Nephron progenitor cell (in vitro differentiated cells): ENCODE measurements at regions not wholly inside any gene's neighbourhood (a gene's known extent, or its start where the extent isn't known, plus 50 kb on each side); places are given as distances from the start of the nearest gene placed in this dataset.
A peak's percentile ranks its signal among the peaks of the same experiment; 100 is the strongest.

Experiments used
- DNase-seq: peaks from one replicate; pipeline ENCODE4 v3.0.0; 2021
- H3K27ac Mint-ChIP-seq: 2 replicates; pipeline ENCODE4 v1.8.0; 2021; ENCODE audit warnings: mild to moderate bottlenecking, moderate library complexity, mixed read lengths
- H3K27me3 Mint-ChIP-seq: 2 replicates; pipeline ENCODE4 v1.8.0; 2021; ENCODE audit warnings: mild to moderate bottlenecking, low read depth, mixed read lengths; ENCODE audit not compliant: poor library complexity
- H3K36me3 Mint-ChIP-seq: 2 replicates; pipeline ENCODE4 v1.8.0; 2021; ENCODE audit warnings: low read depth, mixed read lengths
- H3K4me1 Mint-ChIP-seq: 2 replicates; pipeline ENCODE4 v1.8.0; 2021; ENCODE audit warnings: mixed read lengths
- H3K4me3 Mint-ChIP-seq: 2 replicates; pipeline ENCODE4 v1.8.0; 2021; ENCODE audit warnings: mild to moderate bottlenecking, moderate library complexity, mixed read lengths
- H3K9me3 Mint-ChIP-seq: 2 replicates; pipeline ENCODE4 v1.8.0; 2021; ENCODE audit warnings: mild to moderate bottlenecking, moderate library complexity, mixed read lengths
- CTCF ChIP-seq: fragments of 200-600 bp; sonication (generic); IDR thresholded peaks from 2 replicates; pipeline ENCODE4 v1.5.0; 2021; ENCODE audit warnings: antibody characterized with exemption

GRCh38 chr20:16678779-16679178 lies 51.0 kb upstream of the SNRPB2 start:
- H3K4me3 Mint-ChIP-seq: no peak overlapping the region

GRCh38 chr20:16676891-16677290 lies 52.9 kb upstream of the SNRPB2 start:
- no peak overlapping the region for H3K27ac Mint-ChIP-seq
- no peak for TF ChIP-seq CTCF
- no peaks in the 10 kb centered on the region for H3K36me3 Mint-ChIP-seq
- H3K9me3 Mint-ChIP-seq: peaks cover 8% of the 10 kb centered on the region
- no peak for DNase-seq
- H3K27me3 Mint-ChIP-seq: peaks cover 4% of the 10 kb centered on the region
- no peak overlapping the region for H3K4me3 Mint-ChIP-seq
- H3K4me1 Mint-ChIP-seq: peaks cover 16% of the 10 kb centered on the region

More at GRCh38 chr20:16678779-16679178, 51.0 kb upstream of the SNRPB2 start:
- TF ChIP-seq CTCF: no peak
- H3K27me3 Mint-ChIP-seq: peaks cover 7% of the 10 kb centered on the region
- no peak overlapping the region for H3K27ac Mint-ChIP-seq
- no peaks in the 10 kb centered on the region for H3K36me3 Mint-ChIP-seq
- no peak for DNase-seq
- H3K4me1 Mint-ChIP-seq: peaks cover 16% of the 10 kb centered on the region
- H3K9me3 Mint-ChIP-seq: peaks cover 8% of the 10 kb centered on the region

GRCh38 chr20:16675001-16675564 lies 54.7 kb upstream of the SNRPB2 start:
- Mint-ChIP-seq H3K9me3 (peaks cover 8% of the 10 kb centered on the region), H3K36me3 (no peaks in the 10 kb centered on the region), H3K27ac (no peak overlapping the region), H3K4me1 (peaks cover 14% of the 10 kb centered on the region), H3K4me3 (no peak overlapping the region), H3K27me3 (no peaks in the 10 kb centered on the region)
- no peak for DNase-seq
- TF ChIP-seq CTCF: no peak

GRCh38 chr20:16674243-16674642 lies 55.6 kb upstream of the SNRPB2 start:
- Mint-ChIP-seq H3K4me3 (no peak overlapping the region), H3K27ac (no peak overlapping the region), H3K4me1 (peaks cover 5% of the 10 kb centered on the region), H3K36me3 (no peaks in the 10 kb centered on the region), H3K27me3 (no peaks in the 10 kb centered on the region), H3K9me3 (peaks cover 14% of the 10 kb centered on the region)
- TF ChIP-seq CTCF: no peak
- no peak for DNase-seq

GRCh38 chr20:16672299-16672698 lies 57.5 kb upstream of the SNRPB2 start:
- no peak for DNase-seq
- no peaks in the 10 kb centered on the region for H3K36me3 Mint-ChIP-seq
- no peak overlapping the region for H3K4me3 Mint-ChIP-seq
- no peaks in the 10 kb centered on the region for H3K4me1 Mint-ChIP-seq
- TF ChIP-seq CTCF: no peak
- peaks cover 14% of the 10 kb centered on the region for H3K9me3 Mint-ChIP-seq
- H3K27me3 Mint-ChIP-seq: no peaks in the 10 kb centered on the region
- no peak overlapping the region for H3K27ac Mint-ChIP-seq

- no peaks in the 10 kb centered on the region for H3K27me3 Mint-ChIP-seq
- no peaks in the 10 kb centered on the region for H3K4me1 Mint-ChIP-seq
- no peak for TF ChIP-seq CTCF
- peaks cover 14% of the 10 kb centered on the region for H3K9me3 Mint-ChIP-seq
- H3K36me3 Mint-ChIP-seq: no peaks in the 10 kb centered on the region
- no peak for DNase-seq
- no peak overlapping the region for H3K4me3 Mint-ChIP-seq
- H3K27ac Mint-ChIP-seq: peak overlapping the region; percentile 6
Measured at GRCh38 chr20:16671753-16672152, 58.1 kb upstream of the SNRPB2 start.
